ENCODE measurements at regions not wholly inside any gene's neighbourhood (a gene's known extent, or its start where the extent isn't known, plus 50 kb on each side); places are given as distances from the start of the nearest gene placed in this dataset.
A peak's percentile ranks its signal among the peaks of the same experiment; 100 is the strongest.

DNA sequence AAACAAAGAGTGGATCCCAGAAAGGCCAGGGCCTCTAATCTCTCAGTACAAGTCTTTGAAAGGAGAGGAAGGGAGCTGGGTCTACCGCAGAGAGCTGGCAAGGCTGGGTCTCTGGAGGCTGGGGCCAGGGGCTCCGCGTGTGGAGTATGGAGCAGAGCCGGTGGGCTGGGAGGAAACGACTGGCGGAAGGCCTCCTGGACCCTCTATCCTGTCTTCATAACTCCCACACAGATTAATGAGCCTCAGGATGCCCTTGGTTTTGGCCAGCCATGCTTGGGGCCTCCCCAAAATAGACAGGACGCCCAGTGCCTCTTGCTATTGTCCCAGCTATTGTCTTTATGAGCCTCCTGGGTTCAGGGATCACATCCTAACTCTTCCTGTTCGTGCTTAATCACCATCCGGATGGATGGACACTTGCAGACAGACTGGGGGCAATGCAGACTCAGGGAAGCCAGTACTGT, 306.4 kb downstream of the DHX35 start:
- H3K27ac ChIP-seq (ENCODE audit: low read depth, low read length), result no peak overlapping the region
- no peaks in the 10 kb centered on the region for H3K9me3 ChIP-seq (ENCODE audit: low read depth, low read length)
- H3K4me1 ChIP-seq (ENCODE audit: insufficient read depth, low read length), result no peaks in the 10 kb centered on the region
- TF ChIP-seq, protein P1, sequence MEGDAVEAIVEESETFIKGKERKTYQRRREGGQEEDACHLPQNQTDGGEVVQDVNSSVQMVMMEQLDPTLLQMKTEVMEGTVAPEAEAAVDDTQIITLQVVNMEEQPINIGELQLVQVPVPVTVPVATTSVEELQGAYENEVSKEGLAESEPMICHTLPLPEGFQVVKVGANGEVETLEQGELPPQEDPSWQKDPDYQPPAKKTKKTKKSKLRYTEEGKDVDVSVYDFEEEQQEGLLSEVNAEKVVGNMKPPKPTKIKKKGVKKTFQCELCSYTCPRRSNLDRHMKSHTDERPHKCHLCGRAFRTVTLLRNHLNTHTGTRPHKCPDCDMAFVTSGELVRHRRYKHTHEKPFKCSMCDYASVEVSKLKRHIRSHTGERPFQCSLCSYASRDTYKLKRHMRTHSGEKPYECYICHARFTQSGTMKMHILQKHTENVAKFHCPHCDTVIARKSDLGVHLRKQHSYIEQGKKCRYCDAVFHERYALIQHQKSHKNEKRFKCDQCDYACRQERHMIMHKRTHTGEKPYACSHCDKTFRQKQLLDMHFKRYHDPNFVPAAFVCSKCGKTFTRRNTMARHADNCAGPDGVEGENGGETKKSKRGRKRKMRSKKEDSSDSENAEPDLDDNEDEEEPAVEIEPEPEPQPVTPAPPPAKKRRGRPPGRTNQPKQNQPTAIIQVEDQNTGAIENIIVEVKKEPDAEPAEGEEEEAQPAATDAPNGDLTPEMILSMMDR (IDR thresholded peaks at IDR 0.05; ENCODE audit: extremely low read depth, low read depth, low read length), result no peak
- no peaks in the 10 kb centered on the region for H4K20me1 ChIP-seq (ENCODE audit: insufficient read depth, low read length)
- no peaks in the 10 kb centered on the region for H3K36me3 ChIP-seq (ENCODE audit: insufficient read depth, low read length)
- H3K79me2 ChIP-seq (ENCODE audit: insufficient read depth, low read length), result no peaks in the 10 kb centered on the region
- H3K4me3 ChIP-seq (ENCODE audit: insufficient read depth, low read length), result no peak overlapping the region
- H3K4me2 ChIP-seq (ENCODE audit: insufficient read depth, low read length), result no peak overlapping the region
- DNase-seq (ENCODE audit: insufficient read length, low spot score, missing footprints), result no peak
- no peaks in the 10 kb centered on the region for H3K27me3 ChIP-seq (ENCODE audit: insufficient read depth, low read length)
- no peak overlapping the region for H2AFZ ChIP-seq (ENCODE audit: low read length)

DNA sequence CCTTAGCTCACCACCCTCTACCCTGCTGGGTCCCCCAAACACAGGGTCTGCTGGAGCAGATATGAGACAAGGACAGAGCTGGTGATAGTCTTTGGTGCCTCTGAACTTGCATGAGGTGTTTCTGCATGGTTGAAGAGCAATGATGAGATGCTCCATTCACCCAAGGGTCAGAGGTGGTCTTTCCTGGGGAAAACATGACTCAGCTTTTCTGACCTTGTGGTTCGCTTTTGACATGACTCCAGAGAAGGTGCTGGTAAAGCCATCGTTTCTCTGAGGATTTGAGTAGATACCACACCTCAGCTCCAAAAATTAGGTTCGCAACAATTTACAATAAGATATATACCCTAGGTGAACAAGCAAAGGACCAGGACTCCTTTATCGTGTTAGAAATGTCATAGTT, 304.8 kb downstream of the DHX35 start:
- no peak overlapping the region for H3K27ac ChIP-seq (ENCODE audit: low read depth, low read length)
- H3K36me3 ChIP-seq (ENCODE audit: insufficient read depth, low read length), result no peaks in the 10 kb centered on the region

DNA sequence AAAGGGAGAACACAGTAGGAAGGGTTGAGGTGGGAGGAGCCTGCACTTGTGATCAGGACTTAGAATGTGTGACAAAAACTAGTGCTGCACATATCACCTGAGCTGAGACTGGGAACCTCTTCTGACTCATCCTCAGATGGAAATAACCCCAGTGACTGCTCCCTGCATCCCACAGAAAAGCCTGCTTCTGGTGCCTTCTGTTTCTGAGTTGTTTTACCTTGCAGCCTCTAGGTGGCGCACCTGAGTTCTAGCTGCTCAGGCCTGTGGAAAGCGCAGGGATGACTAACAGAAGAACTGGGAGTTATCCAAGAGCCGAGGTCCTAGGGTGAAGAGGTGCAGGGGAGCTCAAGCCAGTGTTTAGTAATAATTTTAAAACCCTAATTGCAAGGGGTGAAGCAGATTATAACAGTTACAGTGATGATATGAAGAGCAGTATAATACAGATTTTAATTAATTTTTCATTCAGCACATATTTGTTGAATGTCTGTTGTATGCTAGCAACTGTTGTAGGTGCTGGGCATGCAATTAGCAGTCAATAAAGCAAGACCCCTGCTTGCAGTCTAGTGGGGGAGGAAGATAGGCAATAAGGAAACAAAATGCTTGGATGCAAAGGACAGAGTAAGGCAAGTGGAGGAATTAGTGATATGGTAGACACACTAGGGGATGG, 302.5 kb downstream of the DHX35 start:
- H3K79me2 ChIP-seq (ENCODE audit: insufficient read depth, low read length), result no peaks in the 10 kb centered on the region
- H3K36me3 ChIP-seq (ENCODE audit: insufficient read depth, low read length), result no peaks in the 10 kb centered on the region
- no peak overlapping the region for H3K4me2 ChIP-seq (ENCODE audit: insufficient read depth, low read length)
- no peak overlapping the region for H3K27ac ChIP-seq (ENCODE audit: low read depth, low read length)
- H4K20me1 ChIP-seq (ENCODE audit: insufficient read depth, low read length), result no peaks in the 10 kb centered on the region
- H3K27me3 ChIP-seq (ENCODE audit: insufficient read depth, low read length), result no peaks in the 10 kb centered on the region
- DNase-seq (ENCODE audit: insufficient read length, low spot score, missing footprints), result peak; percentile 93
- H3K4me3 ChIP-seq (ENCODE audit: insufficient read depth, low read length), result no peak overlapping the region
- H2AFZ ChIP-seq (ENCODE audit: low read length), result no peak overlapping the region
- TF ChIP-seq, protein P1 (IDR thresholded peaks at IDR 0.05; ENCODE audit: extremely low read depth, low read depth, low read length), result peak; percentile 95
- no peaks in the 10 kb centered on the region for H3K9me3 ChIP-seq (ENCODE audit: low read depth, low read length)
- no peaks in the 10 kb centered on the region for H3K4me1 ChIP-seq (ENCODE audit: insufficient read depth, low read length)

More for the DNA sequence above, 304.8 kb downstream of the DHX35 start:
- H2AFZ ChIP-seq (ENCODE audit: low read length), result no peak overlapping the region
- no peak overlapping the region for H3K4me3 ChIP-seq (ENCODE audit: insufficient read depth, low read length)
- no peaks in the 10 kb centered on the region for H3K79me2 ChIP-seq (ENCODE audit: insufficient read depth, low read length)
- TF ChIP-seq, protein P1 (IDR thresholded peaks at IDR 0.05; ENCODE audit: extremely low read depth, low read depth, low read length), result no peak
- no peaks in the 10 kb centered on the region for H4K20me1 ChIP-seq (ENCODE audit: insufficient read depth, low read length)
- H3K27me3 ChIP-seq (ENCODE audit: insufficient read depth, low read length), result no peaks in the 10 kb centered on the region
- no peaks in the 10 kb centered on the region for H3K9me3 ChIP-seq (ENCODE audit: low read depth, low read length)
- H3K4me2 ChIP-seq (ENCODE audit: insufficient read depth, low read length), result no peak overlapping the region
- H3K4me1 ChIP-seq (ENCODE audit: insufficient read depth, low read length), result no peaks in the 10 kb centered on the region
- no peak for DNase-seq (ENCODE audit: insufficient read length, low spot score, missing footprints)

DNA sequence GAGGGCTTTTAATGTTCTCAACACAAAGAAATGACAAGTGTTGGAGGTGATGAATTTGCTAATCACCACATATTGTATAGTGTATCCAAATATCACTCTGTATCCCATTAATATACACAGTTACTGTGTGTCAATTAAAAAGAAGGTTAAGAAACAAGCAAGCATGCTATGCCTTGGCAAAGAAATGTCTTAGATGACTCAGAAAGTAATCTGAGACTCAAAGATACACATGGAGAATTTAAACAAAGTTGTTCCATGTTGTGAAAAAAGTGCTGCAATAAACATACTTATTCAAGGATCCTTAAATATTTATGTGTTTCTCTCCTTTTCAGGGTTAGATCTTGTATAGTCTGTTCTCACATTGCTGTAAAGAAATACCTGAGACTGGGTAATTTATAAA, 300.9 kb downstream of the DHX35 start:
- Histone ChIP-seq H3K4me3 (ENCODE audit: insufficient read depth, low read length) (no peak overlapping the region), H3K9me3 (ENCODE audit: low read depth, low read length) (no peaks in the 10 kb centered on the region), H3K4me1 (ENCODE audit: insufficient read depth, low read length) (no peaks in the 10 kb centered on the region), H4K20me1 (ENCODE audit: insufficient read depth, low read length) (no peaks in the 10 kb centered on the region), H3K27me3 (ENCODE audit: insufficient read depth, low read length) (no peaks in the 10 kb centered on the region), H3K79me2 (ENCODE audit: insufficient read depth, low read length) (no peaks in the 10 kb centered on the region), H3K4me2 (ENCODE audit: insufficient read depth, low read length) (no peak overlapping the region), H3K27ac (ENCODE audit: low read depth, low read length) (no peak overlapping the region), H2AFZ (ENCODE audit: low read length) (no peak overlapping the region), H3K36me3 (ENCODE audit: insufficient read depth, low read length) (no peaks in the 10 kb centered on the region)
- TF ChIP-seq, protein P1 (IDR thresholded peaks at IDR 0.05; ENCODE audit: extremely low read depth, low read depth, low read length), result no peak
- DNase-seq (ENCODE audit: insufficient read length, low spot score, missing footprints), result no peak
